ENCODE measurements at regions not wholly inside any gene's neighbourhood (a gene's known extent, or its start where the extent isn't known, plus 50 kb on each side); places are given as distances from the start of the nearest gene placed in this dataset.
"Not testable (repeated sequence)": the region's sequence is repeated elsewhere in the genome, so short reads cannot be mapped to it uniquely, and the experiment has no call there.

GRCh38 chr20:29492840-29493239, 1764.6 kb upstream of the DEFB115 start:
- TF ChIP-seq, protein P1, sequence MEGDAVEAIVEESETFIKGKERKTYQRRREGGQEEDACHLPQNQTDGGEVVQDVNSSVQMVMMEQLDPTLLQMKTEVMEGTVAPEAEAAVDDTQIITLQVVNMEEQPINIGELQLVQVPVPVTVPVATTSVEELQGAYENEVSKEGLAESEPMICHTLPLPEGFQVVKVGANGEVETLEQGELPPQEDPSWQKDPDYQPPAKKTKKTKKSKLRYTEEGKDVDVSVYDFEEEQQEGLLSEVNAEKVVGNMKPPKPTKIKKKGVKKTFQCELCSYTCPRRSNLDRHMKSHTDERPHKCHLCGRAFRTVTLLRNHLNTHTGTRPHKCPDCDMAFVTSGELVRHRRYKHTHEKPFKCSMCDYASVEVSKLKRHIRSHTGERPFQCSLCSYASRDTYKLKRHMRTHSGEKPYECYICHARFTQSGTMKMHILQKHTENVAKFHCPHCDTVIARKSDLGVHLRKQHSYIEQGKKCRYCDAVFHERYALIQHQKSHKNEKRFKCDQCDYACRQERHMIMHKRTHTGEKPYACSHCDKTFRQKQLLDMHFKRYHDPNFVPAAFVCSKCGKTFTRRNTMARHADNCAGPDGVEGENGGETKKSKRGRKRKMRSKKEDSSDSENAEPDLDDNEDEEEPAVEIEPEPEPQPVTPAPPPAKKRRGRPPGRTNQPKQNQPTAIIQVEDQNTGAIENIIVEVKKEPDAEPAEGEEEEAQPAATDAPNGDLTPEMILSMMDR (IDR thresholded peaks at IDR 0.05) = not testable (repeated sequence)
- not testable (repeated sequence) for TF ChIP-seq EP300, POLR2A (IDR thresholded peaks at IDR 0.05)

Measured in tibial nerve (tissue), 4 donors.